IMR-90 (cell line): ENCODE measurements at regions not wholly inside any gene's neighbourhood (a gene's known extent, or its start where the extent isn't known, plus 50 kb on each side); places are given as distances from the start of the nearest gene placed in this dataset.

ENCODE experiments used
- BHLHE40 ChIP-seq: fragments of 150-350 bp; IDR thresholded peaks from 2 replicates; pipeline ENCODE4 v1.6.1; 2016; ENCODE audit warnings: mild to moderate bottlenecking, low read depth, low read length
- CEBPB ChIP-seq: IDR thresholded peaks from 2 replicates; pipeline ENCODE4 v1.6.1; 2012; ENCODE audit warnings: low read depth, low read length, improper control_type of control experiment
- MAZ ChIP-seq: IDR thresholded peaks from 2 replicates; pipeline ENCODE4 v1.6.1; 2012; ENCODE audit warnings: low read depth, mild to moderate bottlenecking, low read length, improper control_type of control experiment, moderate library complexity, borderline replicate concordance
- NFE2L2 ChIP-seq: fragments of 150-350 bp; IDR thresholded peaks from 2 replicates; pipeline ENCODE4 v1.6.1; 2016; ENCODE audit warnings: low read depth, mild to moderate bottlenecking, low read length
- POLR2A ChIP-seq: IDR thresholded peaks from 2 replicates; pipeline ENCODE4 v1.6.1; 2012; ENCODE audit warnings: mild to moderate bottlenecking, low read depth, low read length
- RAD21 ChIP-seq: IDR thresholded peaks from 2 replicates; pipeline ENCODE4 v1.6.1; 2012; ENCODE audit warnings: low read length, improper control_type of control experiment
- RCOR1 ChIP-seq: IDR thresholded peaks from 2 replicates; pipeline ENCODE4 v1.6.1; 2012; ENCODE audit warnings: mild to moderate bottlenecking, low read length, improper control_type of control experiment; ENCODE audit not compliant: insufficient replicate concordance
- RFX5 ChIP-seq: IDR thresholded peaks from 2 replicates; pipeline ENCODE4 v1.8.0; 2012; ENCODE audit warnings: low read depth, mild to moderate bottlenecking, low read length, moderate library complexity
- SMC3 ChIP-seq: fragments of 150-350 bp; IDR thresholded peaks from 2 replicates; pipeline ENCODE4 v1.6.1; 2016; ENCODE audit warnings: low read depth, mild to moderate bottlenecking, antibody characterized with exemption, low read length, moderate library complexity
- TF ChIP-seq, protein P1 (sequence below): conservative IDR thresholded peaks from 2 replicates; pipeline ENCODE4 v1.5.1; 2012; ENCODE audit warnings: mild to moderate bottlenecking, low read depth, low read length, improper control_type of control experiment
- TF ChIP-seq, protein P2 (sequence below): fragments of 150-350 bp; IDR thresholded peaks from 2 replicates; pipeline ENCODE4 v1.6.1; 2017; ENCODE audit warnings: mild to moderate bottlenecking, antibody characterized with exemption, low read length, low read depth

DNA sequence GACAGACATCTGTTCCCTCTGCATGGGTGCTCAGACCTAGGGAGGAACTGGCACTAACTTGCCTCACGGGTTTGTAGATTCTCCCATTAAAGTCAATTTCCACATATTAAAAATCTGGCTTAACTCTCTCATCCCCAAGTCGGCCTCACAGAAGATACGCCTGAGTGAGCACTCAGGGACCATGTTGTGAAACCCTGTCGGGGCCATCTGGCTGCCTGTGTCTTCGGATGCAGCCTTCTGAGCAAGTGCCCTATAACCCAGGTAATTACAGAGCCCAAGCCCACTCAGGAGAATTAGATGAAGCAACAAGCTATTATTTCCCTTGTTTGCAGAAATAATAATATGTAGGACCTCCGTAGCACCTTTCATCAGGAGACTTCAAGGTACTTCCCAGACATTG lies 219.3 kb upstream of the GLI3 start:
- TF ChIP-seq CEBPB, result no peak
- TF ChIP-seq, protein P1, sequence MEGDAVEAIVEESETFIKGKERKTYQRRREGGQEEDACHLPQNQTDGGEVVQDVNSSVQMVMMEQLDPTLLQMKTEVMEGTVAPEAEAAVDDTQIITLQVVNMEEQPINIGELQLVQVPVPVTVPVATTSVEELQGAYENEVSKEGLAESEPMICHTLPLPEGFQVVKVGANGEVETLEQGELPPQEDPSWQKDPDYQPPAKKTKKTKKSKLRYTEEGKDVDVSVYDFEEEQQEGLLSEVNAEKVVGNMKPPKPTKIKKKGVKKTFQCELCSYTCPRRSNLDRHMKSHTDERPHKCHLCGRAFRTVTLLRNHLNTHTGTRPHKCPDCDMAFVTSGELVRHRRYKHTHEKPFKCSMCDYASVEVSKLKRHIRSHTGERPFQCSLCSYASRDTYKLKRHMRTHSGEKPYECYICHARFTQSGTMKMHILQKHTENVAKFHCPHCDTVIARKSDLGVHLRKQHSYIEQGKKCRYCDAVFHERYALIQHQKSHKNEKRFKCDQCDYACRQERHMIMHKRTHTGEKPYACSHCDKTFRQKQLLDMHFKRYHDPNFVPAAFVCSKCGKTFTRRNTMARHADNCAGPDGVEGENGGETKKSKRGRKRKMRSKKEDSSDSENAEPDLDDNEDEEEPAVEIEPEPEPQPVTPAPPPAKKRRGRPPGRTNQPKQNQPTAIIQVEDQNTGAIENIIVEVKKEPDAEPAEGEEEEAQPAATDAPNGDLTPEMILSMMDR, result no peak
- no peak for TF ChIP-seq NFE2L2
- TF ChIP-seq RFX5, result no peak
- TF ChIP-seq POLR2A, result no peak
- no peak for TF ChIP-seq SMC3
- TF ChIP-seq RAD21, result no peak
- no peak for TF ChIP-seq MAZ
- TF ChIP-seq, protein P2, sequence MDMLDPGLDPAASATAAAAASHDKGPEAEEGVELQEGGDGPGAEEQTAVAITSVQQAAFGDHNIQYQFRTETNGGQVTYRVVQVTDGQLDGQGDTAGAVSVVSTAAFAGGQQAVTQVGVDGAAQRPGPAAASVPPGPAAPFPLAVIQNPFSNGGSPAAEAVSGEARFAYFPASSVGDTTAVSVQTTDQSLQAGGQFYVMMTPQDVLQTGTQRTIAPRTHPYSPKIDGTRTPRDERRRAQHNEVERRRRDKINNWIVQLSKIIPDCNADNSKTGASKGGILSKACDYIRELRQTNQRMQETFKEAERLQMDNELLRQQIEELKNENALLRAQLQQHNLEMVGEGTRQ, result no peak
- no peak for TF ChIP-seq RCOR1
- TF ChIP-seq BHLHE40, result no peak
